ENCODE measurements at regions not wholly inside any gene's neighbourhood (a gene's known extent, or its start where the extent isn't known, plus 50 kb on each side); places are given as distances from the start of the nearest gene placed in this dataset.
A peak's percentile ranks its signal among the peaks of the same experiment; 100 is the strongest.

- no peak for DNase-seq (ENCODE audit: low read depth in 2 of 2)
These were observed 83.5 kb downstream of the TBX22 start for GRCh38 chrX:80098038-80098437.

- no peak for DNase-seq (ENCODE audit: low read depth in 2 of 2)
These were observed 105.8 kb downstream of the TBX22 start for GRCh38 chrX:80120335-80120734.

GRCh38 chrX:80138938-80139337 is 124.4 kb downstream of the TBX22 start:
- DNase-seq (ENCODE audit: low read depth in 2 of 2): no peak

GRCh38 chrX:80139564-80139963 is 125.0 kb downstream of the TBX22 start:
- DNase-seq (ENCODE audit: low read depth in 2 of 2): no peak

GRCh38 chrX:80170581-80170980 is 156.0 kb downstream of the TBX22 start:
- no peak for DNase-seq (ENCODE audit: low read depth in 2 of 2)

GRCh38 chrX:80173261-80173660 is 158.7 kb downstream of the TBX22 start:
- DNase-seq (ENCODE audit: low read depth in 2 of 2): no peak

GRCh38 chrX:80174925-80175574 is 160.5 kb downstream of the TBX22 start:
- DNase-seq (ENCODE audit: low read depth in 2 of 2): no peak

- no peak for DNase-seq (ENCODE audit: low read depth in 2 of 2)
These were observed 166.5 kb downstream of the TBX22 start for GRCh38 chrX:80181079-80181478.

GRCh38 chrX:80184854-80185253 is 170.3 kb downstream of the TBX22 start:
- DNase-seq (ENCODE audit: low read depth in 2 of 2): no peak

- DNase-seq (ENCODE audit: low read depth in 2 of 2): no peak
These were observed 192.1 kb downstream of the TBX22 start for GRCh38 chrX:80206647-80207046.

- DNase-seq (ENCODE audit: low read depth in 2 of 2): no peak
These were observed 192.8 kb downstream of the TBX22 start for GRCh38 chrX:80207327-80207726.

- no peak for DNase-seq (ENCODE audit: low read depth in 2 of 2)
These were observed 201.5 kb downstream of the TBX22 start for GRCh38 chrX:80216086-80216485.

- no peak for DNase-seq (ENCODE audit: low read depth in 2 of 2)
These were observed 196.2 kb upstream of the TENT5D start for GRCh38 chrX:80223982-80224579.

GRCh38 chrX:80229626-80230025 is 190.6 kb upstream of the TENT5D start:
- no peak for DNase-seq (ENCODE audit: low read depth in 2 of 2)

GRCh38 chrX:80237072-80237471 is 183.2 kb upstream of the TENT5D start:
- no peak for DNase-seq (ENCODE audit: low read depth in 2 of 2)

GRCh38 chrX:80246271-80246670 is 174.0 kb upstream of the TENT5D start:
- DNase-seq (ENCODE audit: low read depth in 2 of 2): no peak

GRCh38 chrX:80266287-80266686 is 154.0 kb upstream of the TENT5D start:
- no peak for DNase-seq (ENCODE audit: low read depth in 2 of 2)

- no peak for DNase-seq (ENCODE audit: low read depth in 2 of 2)
These were observed 153.3 kb upstream of the TENT5D start for GRCh38 chrX:80266979-80267378.

- DNase-seq (ENCODE audit: low read depth in 2 of 2): no peak
These were observed 152.5 kb upstream of the TENT5D start for GRCh38 chrX:80267790-80268189.

GRCh38 chrX:80282535-80282934 is 137.7 kb upstream of the TENT5D start:
- DNase-seq (ENCODE audit: low read depth in 2 of 2): no peak

GRCh38 chrX:80285131-80285773 is 135.0 kb upstream of the TENT5D start:
- peak; percentile 6 to 36 for DNase-seq (ENCODE audit: low read depth in 2 of 2)

- DNase-seq (ENCODE audit: low read depth in 2 of 2): no peak
These were observed 129.4 kb upstream of the TENT5D start for GRCh38 chrX:80290834-80291233.

GRCh38 chrX:80293354-80293753 is 126.9 kb upstream of the TENT5D start:
- no peak for DNase-seq (ENCODE audit: low read depth in 2 of 2)
